BJ (cell line): ENCODE measurements at regions not wholly inside any gene's neighbourhood (a gene's known extent, or its start where the extent isn't known, plus 50 kb on each side); places are given as distances from the start of the nearest gene placed in this dataset.

ENCODE experiments used
- CTCF ChIA-PET: fragments of 350-600 bp; formaldehyde crosslinking; extraction: SDS; loops from one replicate; lab custom pipeline; 2021; ENCODE audit warnings: antibody characterized with exemption, inconsistent platforms; lab: Yijun Ruan, JAX
- POLR2A ChIA-PET: fragments of 300-600 bp; sonication (Branson Sonifier 250); formaldehyde crosslinking; extraction: SDS; loops from one replicate; lab custom pipeline; 2021; ENCODE audit warnings: antibody characterized with exemption; lab: Charles Lee
- DNase-seq: peaks from one replicate; pipeline ENCODE4 v3.0.0-alpha.2; 2011; ENCODE audit warnings: low read depth
- H3K27me3 ChIP-seq: 2 replicates; pipeline ENCODE4 v1.6.0; 2011; ENCODE audit warnings: low read length; ENCODE audit not compliant: control insufficient read depth, insufficient read depth
- H3K36me3 ChIP-seq: 2 replicates; pipeline ENCODE4 v1.5.1; 2011; ENCODE audit warnings: low read length; ENCODE audit not compliant: control insufficient read depth, insufficient read depth
- H3K4me3 ChIP-seq: 2 replicates; pipeline ENCODE4 v1.5.1; 2011; ENCODE audit warnings: low read depth, mild to moderate bottlenecking, control low read depth, low read length
- CTCF ChIP-seq: IDR thresholded peaks from 2 replicates; pipeline ENCODE4 v1.5.1; 2011; ENCODE audit warnings: low read depth, mild to moderate bottlenecking, control low read depth, inconsistent platforms, low read length, moderate library complexity; ENCODE audit not compliant: insufficient read depth

GRCh38 chr2:187075199-187075635 lies 226.2 kb upstream of the ZSWIM2 start:
- Histone ChIP-seq H3K4me3 (no peak overlapping the region), H3K36me3 (no peaks in the 10 kb centered on the region), H3K27me3 (no peaks in the 10 kb centered on the region)
- DNase-seq = no peak
- CTCF ChIA-PET = no interaction called here
- no peak for TF ChIP-seq CTCF
- POLR2A ChIA-PET = no interaction called here

GRCh38 chr2:187058198-187058597 lies 209.2 kb upstream of the ZSWIM2 start:
- ChIA-PET CTCF (no interaction called here), POLR2A (no interaction called here)
- no peak for TF ChIP-seq CTCF
- no peaks in the 10 kb centered on the region for H3K27me3 ChIP-seq
- no peak overlapping the region for H3K4me3 ChIP-seq
- H3K36me3 ChIP-seq = no peaks in the 10 kb centered on the region
- DNase-seq = no peak

- ChIA-PET CTCF (no interaction called here), POLR2A (no interaction called here)
- no peak overlapping the region for H3K4me3 ChIP-seq
- no peaks in the 10 kb centered on the region for H3K36me3 ChIP-seq
- H3K27me3 ChIP-seq = no peaks in the 10 kb centered on the region
- TF ChIP-seq CTCF = no peak
- DNase-seq = no peak
Observed at GRCh38 chr2:187057466-187057865, 208.5 kb upstream of the ZSWIM2 start.

GRCh38 chr2:187056416-187057334 lies 207.7 kb upstream of the ZSWIM2 start:
- ChIA-PET CTCF (no interaction called here), POLR2A (no interaction called here)
- DNase-seq = no peak
- Histone ChIP-seq H3K36me3 (no peaks in the 10 kb centered on the region), H3K4me3 (no peak overlapping the region), H3K27me3 (no peaks in the 10 kb centered on the region)
- no peak for TF ChIP-seq CTCF

- no peak for DNase-seq
- CTCF ChIA-PET = no interaction called here
- no peaks in the 10 kb centered on the region for H3K27me3 ChIP-seq
- H3K4me3 ChIP-seq = no peak overlapping the region
- H3K36me3 ChIP-seq = no peaks in the 10 kb centered on the region
- no peak for TF ChIP-seq CTCF
- POLR2A ChIA-PET = no interaction called here
Observed at GRCh38 chr2:187055463-187055862, 206.5 kb upstream of the ZSWIM2 start.
